Activated CD8-positive, alpha-beta memory T cell treated with anti-CD3 and anti-CD28 coated beads for 48 hours (primary cell): ENCODE measurements at regions not wholly inside any gene's neighbourhood (a gene's known extent, or its start where the extent isn't known, plus 50 kb on each side); places are given as distances from the start of the nearest gene placed in this dataset.

Experiments
- DNase-seq, 3 experiments: peaks; one replicate each; pipeline ENCODE4 v3.0.0-alpha.2; 2020; ENCODE audit warnings: low read depth in 2 of 3, low spot score in 2 of 3

DNA sequence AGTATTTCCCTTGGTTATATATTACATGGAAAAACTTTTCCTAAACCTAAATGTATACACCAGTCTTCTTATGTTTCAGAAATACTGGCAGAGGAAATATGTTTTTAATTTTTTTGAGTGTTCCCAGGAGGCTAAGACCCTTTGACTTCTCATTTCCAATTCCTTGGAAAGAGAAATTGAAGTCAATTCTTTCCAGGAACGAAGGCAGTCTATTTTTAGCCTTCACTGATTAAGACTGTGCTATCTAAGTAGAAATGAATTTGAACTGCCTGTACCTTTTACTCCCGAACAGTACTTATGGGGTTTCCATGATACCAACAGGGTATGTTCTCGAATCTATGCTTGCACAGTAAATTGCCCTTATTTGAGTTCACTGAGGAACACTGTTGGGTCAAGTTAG, 340.3 kb upstream of the CD180 start:
- no peak for DNase-seq

GRCh38 chr5:67530609-67531255, 334.1 kb upstream of the CD180 start:
- DNase-seq: no peak

GRCh38 chr5:67528953-67529352, 332.4 kb upstream of the CD180 start:
- DNase-seq: no peak

- DNase-seq: no peak
These were observed 330.2 kb upstream of the CD180 start for GRCh38 chr5:67526793-67527192.

DNA sequence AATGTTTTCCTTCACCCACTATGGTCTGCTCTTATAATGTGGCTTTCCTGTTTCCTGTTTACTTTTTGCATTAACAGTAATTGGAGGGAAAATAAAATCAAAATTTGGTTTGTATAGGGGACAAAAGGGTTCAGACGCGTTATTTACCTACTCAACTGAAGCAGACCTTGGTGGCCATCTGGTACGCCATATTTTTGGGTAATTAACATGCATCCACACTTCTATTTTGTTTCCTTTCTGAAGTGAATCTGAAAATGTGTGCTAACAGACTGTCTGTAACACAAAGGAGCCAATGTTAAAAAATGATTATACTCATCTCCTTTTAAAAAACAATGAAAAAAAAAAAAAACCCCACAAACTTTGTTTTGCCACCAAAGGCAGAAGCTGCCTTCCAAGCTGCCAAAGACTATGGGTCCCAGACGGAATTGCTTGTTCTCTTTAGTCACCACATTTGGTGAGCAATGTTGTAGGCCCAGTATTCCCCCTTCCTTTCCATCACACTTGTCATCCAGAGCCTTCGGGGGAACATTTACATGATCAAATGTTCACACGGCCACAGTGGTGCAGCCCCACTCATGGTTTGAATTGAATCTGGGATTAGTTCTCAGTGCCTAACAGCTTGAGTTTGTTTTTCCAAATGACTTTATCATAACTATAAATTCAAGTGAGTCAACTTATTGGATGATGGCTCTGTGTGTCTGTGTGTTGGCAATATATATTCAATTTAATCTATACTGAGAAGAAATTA, 323.7 kb upstream of the CD180 start:
- no peak for DNase-seq

DNA sequence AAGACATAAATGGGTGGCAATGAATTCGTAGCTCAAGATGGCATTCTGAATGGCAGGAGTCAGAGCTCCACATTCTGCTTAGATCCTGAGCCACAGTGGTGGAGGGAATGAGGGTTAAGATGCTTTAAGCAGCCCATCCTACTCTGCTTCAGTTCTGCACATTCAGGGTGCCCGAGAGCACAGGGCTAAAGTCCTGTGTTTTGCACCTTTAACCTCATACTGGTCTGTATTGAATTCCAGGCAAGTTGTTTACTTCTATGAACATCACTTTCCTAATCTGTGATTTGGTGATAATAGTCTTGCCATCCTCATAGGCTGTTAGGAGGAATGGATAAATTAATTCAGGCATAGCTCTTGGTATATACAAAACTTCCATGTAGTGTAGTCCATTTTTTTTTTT, 321.6 kb upstream of the CD180 start:
- no peak for DNase-seq

DNA sequence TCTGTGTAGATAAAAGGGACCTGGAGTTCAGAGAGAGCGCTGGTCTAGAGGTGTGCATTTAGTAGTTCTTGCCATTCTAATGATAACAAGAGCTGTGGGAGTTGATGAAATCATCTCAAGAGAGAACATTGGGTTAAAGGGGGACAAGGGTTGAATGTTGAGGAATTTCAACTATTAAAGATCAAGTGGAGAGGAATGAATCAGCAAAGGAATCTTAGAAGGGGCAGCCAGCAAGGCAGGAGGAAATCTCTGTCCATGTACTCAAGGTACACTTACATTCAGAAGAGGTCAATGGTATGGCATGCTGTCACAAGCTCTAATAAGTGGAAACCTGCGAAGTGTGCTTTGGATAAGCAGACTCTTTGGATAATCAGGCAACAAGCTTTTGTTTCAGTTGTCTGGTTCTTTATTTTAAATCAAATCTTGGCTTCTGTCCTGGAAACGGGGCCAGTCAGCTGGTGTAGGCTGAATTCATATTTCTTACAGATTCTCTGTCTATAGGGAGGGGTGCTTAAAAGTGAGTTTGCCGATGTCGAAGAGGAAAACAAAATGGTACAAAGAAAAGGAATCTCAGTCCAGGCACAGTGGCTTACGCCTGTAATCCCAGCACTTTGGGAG, 320.5 kb upstream of the CD180 start:
- DNase-seq: no peak

GRCh38 chr5:67515762-67516161, 319.2 kb upstream of the CD180 start:
- DNase-seq: no peak

DNA sequence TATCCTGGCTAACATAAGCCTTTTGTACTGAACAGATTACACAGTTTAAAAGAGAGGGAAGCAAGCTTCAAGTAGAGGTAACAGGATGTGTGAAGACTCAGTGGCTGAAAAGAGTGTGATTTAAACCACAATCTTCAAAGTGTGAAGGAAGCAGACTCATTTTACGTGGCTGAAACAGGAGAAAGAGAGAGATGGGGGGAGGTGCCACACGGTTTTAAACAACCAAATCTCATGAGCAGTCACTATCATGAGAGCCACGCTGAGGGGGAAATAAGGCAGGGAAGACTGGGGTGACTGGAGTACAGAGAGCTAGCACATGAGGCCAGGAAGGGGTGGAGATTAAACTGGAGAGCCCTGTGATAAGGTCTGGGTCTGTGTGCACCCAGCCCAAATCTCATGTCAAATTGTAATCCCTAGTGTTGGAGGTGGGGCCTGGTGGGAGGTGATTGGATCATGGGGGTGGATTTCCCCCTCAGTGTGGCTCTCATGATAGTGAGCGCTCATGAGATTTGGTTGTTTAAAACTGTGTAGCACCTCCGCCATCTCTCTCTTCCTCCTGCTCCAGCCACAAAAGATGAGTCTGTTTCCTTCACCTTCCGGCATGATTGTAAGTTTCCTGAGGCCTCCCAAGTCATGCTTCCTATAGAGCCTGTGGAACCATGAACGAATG, 318.6 kb upstream of the CD180 start:
- peak in 1 of 3 experiments; percentile 11 for DNase-seq

DNA sequence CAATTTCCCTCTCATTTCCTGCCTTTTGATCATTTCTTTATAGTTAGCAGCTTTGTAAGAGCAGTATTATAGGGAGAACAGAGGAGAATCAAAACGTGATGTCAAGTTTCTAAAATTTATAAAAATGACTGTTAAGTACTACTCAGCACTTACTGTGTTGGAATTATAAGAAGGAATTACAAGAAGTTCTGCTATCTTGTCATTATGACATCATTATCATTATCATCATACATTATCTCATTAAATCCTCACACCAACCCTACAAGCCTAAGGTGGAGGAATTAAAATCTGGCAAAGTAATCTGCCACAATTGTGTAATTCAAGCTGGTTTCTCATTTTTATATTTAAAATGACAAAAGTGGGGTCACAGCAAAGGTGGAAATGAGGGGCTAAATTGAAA, 316.2 kb upstream of the CD180 start:
- no peak for DNase-seq

DNA sequence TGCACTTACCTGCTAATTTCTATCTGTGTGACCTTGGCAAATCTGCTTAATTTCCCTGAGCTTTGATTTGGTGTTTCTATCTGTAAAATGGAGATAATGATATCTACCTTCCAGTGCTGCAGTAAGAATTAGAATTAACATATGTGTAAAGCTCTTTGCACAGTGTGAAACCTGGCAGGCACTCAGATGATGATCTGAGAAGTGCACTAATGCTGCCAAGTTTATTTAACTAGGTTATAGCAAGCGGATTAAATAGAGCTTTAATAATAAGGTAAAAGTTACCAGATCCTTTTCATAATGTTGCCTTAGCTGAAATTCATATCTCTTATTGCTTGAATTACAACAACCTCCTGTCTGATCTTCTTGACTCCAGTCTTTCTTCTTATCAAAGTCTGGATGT, 315.3 kb upstream of the CD180 start:
- no peak for DNase-seq

DNA sequence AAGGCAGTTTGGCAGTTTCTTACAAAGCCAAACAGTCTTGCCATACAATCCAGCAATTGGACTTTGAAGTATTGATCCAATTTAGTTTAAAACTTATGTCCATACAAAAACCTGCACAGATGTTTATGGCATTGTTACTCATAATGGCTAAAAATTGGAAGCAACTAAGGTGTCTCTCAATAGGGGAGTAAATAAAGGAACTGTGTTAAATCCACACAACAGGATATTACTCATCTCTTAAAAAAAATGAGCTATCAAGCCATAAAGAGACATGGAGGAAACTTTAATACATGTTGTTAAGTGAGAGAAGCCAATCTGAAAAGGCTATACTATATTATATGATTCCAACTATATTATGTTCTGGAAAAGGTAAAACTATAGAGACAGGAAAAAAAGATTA, 313.6 kb upstream of the CD180 start:
- no peak for DNase-seq

DNA sequence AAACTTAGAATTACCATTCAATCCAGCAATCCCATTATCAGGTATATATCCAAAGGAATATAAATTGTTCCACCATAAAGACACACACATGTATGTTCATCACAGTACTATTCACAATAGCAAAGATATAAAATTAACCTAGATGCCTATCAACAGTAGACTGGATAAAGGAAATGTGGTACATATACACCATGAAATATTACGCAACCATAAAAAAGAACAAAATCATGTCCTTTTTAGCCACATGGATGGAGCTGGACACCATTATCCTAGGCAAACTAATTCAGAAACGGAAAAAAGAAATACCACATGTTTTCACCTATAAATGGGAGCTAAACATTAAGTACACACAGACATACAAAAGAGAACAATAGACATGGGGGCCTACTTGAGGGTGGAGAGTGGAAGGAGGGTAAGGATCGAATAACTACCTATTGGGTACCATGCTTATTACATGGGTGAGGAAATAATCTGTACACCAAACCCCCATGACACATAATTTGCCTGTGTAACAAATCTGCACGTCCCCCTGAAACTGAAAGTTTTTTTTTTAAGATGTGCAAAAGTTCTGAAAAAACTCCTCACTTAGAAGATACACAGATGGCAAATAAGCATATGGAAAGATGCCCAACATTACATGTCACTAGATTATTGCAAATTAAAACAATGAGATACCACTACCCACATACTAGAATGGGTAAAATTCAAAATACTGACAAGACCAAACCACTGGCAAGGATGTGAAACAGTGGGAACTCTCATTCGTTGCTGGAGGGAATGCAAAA, 313.0 kb upstream of the CD180 start:
- no peak for DNase-seq

- no peak for DNase-seq
These were observed 309.6 kb upstream of the CD180 start for GRCh38 chr5:67506241-67506640.

DNA sequence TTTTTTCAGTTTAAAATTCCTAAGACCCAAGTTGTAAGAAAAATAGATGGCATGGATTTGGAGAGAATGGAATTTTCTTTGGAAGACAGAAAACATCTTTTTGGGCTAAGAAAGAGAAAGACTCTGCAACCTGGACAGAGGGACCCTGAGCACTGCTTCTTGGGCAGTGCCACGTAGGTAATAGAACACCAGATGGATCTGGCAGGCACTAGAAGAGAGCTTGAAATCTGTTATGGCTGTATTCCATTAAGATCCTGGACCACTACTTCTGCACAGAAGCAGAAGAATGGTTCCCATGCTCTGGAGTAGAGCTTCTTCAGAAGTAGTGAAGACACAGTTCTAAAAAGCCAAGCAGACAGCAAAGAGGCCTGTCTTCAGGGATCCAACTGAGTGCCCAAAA, 306.4 kb upstream of the CD180 start:
- no peak for DNase-seq

- no peak for DNase-seq
These were observed 299.5 kb upstream of the CD180 start for GRCh38 chr5:67496051-67496450.

DNA sequence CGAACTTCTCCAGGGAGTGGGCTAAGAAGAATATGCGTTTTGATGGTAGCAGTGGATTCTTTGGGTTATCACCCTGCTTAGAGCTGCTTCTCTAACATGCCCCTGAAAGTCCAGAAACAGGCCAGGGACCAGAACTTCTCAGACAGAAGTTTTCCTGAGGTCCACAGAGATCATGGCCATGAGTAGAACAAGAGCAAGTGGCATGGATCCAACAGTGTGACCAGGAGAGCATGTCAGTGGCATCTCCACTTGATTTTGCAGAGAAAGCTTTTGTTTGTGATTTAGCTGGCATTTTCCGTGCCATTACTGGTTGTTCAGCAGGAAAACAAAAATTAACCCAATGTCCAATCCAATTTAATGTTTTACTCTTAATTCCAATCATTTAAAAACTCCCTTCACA, 298.5 kb upstream of the CD180 start:
- DNase-seq: no peak

GRCh38 chr5:67494186-67494855, 297.7 kb upstream of the CD180 start:
- no peak for DNase-seq

- DNase-seq: no peak
These were observed 297.1 kb upstream of the CD180 start for GRCh38 chr5:67493676-67494075.

GRCh38 chr5:67490543-67491321, 294.1 kb upstream of the CD180 start:
- DNase-seq: no peak
